Lung (tissue), 11 donors: ENCODE measurements at regions not wholly inside any gene's neighbourhood (a gene's known extent, or its start where the extent isn't known, plus 50 kb on each side); places are given as distances from the start of the nearest gene placed in this dataset.

Experiments
- ATAC-seq: fragments of 200-7000 bp; cut with Tn5 transposase; one replicate; pipeline ENCODE4 v1.9.1; 2020; ENCODE audit warnings: moderate number of reproducible peaks; ENCODE audit not compliant: insufficient read depth, low FRiP score
- DNase-seq, 3 donors: peaks; one replicate each; pipeline ENCODE4 v3.0.0-alpha.2; 2013 to 2017
- H3K27ac ChIP-seq, 2 donors: one replicate each; pipeline ENCODE4 v1.5.1; 2013; ENCODE audit warnings: mild to moderate bottlenecking in 2 of 2, moderate library complexity in 2 of 2, control low read depth in 1 of 2, inconsistent platforms in 1 of 2, low read depth in 1 of 2, low read length in 1 of 2
- H3K27me3 ChIP-seq, 3 donors: one replicate each; pipeline ENCODE4 v1.5.1; 2013; ENCODE audit warnings: low read length in 2 of 3; ENCODE audit not compliant: control insufficient read depth in 3 of 3, insufficient read depth in 3 of 3
- H3K36me3 ChIP-seq, 4 donors: one replicate each; pipeline ENCODE4 v1.5.1; 2013; ENCODE audit warnings: low read length in 4 of 4, mild to moderate bottlenecking in 1 of 4, moderate library complexity in 1 of 4; ENCODE audit not compliant: control insufficient read depth in 4 of 4, insufficient read depth in 4 of 4
- H3K4me1 ChIP-seq, 5 donors: one replicate each; pipeline ENCODE4 v1.5.1; 2013; ENCODE audit warnings: low read length in 5 of 5, mild to moderate bottlenecking in 2 of 5, moderate library complexity in 1 of 5; ENCODE audit not compliant: control insufficient read depth in 5 of 5, insufficient read depth in 5 of 5
- H3K4me3 ChIP-seq: one replicate; pipeline ENCODE4 v1.5.1; 2013; ENCODE audit warnings: mild to moderate bottlenecking, control low read depth, moderate library complexity
- H3K9ac ChIP-seq, 2 donors: one replicate each; pipeline ENCODE4 v1.5.1; 2013; ENCODE audit warnings: low read length in 2 of 2, control low read depth in 1 of 2; ENCODE audit not compliant: insufficient read depth in 1 of 2
- H3K9me3 ChIP-seq, 4 donors: one replicate each; pipeline ENCODE4 v1.5.1; 2013; ENCODE audit warnings: low read length in 3 of 4, mild to moderate bottlenecking in 1 of 4, moderate library complexity in 1 of 4; ENCODE audit not compliant: control insufficient read depth in 4 of 4, insufficient read depth in 3 of 4
- CTCF ChIP-seq: IDR thresholded peaks from 2 replicates; pipeline ENCODE4 v1.5.1; 2012; ENCODE audit warnings: mild to moderate bottlenecking; ENCODE audit errors: control extremely low read depth, extremely low read depth
- WGBS, 2 donors: extraction: QIAGEN DNeasy Blood & Tissue Kit; methylation state at CpG; one replicate each; pipeline ENCODE4 v1.1.7; 2013; 5-methylcytosine and 5-hydroxymethylcytosine counted together
- donor health status: control.
- donor health status: control.
- donor health status: Bipolar disorder and iron deficiency.
- donor health status: healthy.
- donor health status: DM: yes; HTN: yes; CAD: no.

- WGBS, 2 donors = 12 to 13% methylated on average over 7 of the region's 7 CpGs
- no peaks in the 10 kb centered on the region for H3K36me3 ChIP-seq
- peaks cover 0 to 12% (median 3%) of the 10 kb centered on the region in 5 donors for H3K4me1 ChIP-seq
- ATAC-seq (no peak), DNase-seq (no peak)
- H3K9ac ChIP-seq = no peak overlapping the region
- peaks cover 0 to 6% (median 0%) of the 10 kb centered on the region in 4 donors for H3K9me3 ChIP-seq
- H3K4me3 ChIP-seq = no peak overlapping the region
- H3K27ac ChIP-seq = no peak overlapping the region
- peaks cover 12 to 66% (median 65%) of the 10 kb centered on the region in 3 donors for H3K27me3 ChIP-seq
- TF ChIP-seq CTCF = no peak
Observed at GRCh38 chr20:56929606-56930005, 300.5 kb downstream of the TFAP2C start.

- H3K4me1 ChIP-seq = peaks cover 0 to under 1% (median 0%) of the 10 kb centered on the region in 5 donors
- no peak overlapping the region for H3K27ac ChIP-seq
- DNase-seq (no peak), ATAC-seq (no peak)
- H3K4me3 ChIP-seq = no peak overlapping the region
- no peak for TF ChIP-seq CTCF
- H3K9ac ChIP-seq = no peak overlapping the region
- WGBS, 2 donors = 78 to 79% methylated on average over 6 of the region's 6 CpGs
- H3K9me3 ChIP-seq = peaks cover 0 to 6% (median 0%) of the 10 kb centered on the region in 4 donors
- H3K27me3 ChIP-seq = peaks cover 4 to 55% (median 54%) of the 10 kb centered on the region in 3 donors
- no peaks in the 10 kb centered on the region for H3K36me3 ChIP-seq
Observed at GRCh38 chr20:56930876-56931275, 301.8 kb downstream of the TFAP2C start.

GRCh38 chr20:56932575-56933330 lies 303.6 kb downstream of the TFAP2C start:
- TF ChIP-seq CTCF = no peak
- no peak overlapping the region for H3K4me3 ChIP-seq
- H3K27ac ChIP-seq = no peak overlapping the region
- no peaks in the 10 kb centered on the region for H3K4me1 ChIP-seq
- H3K36me3 ChIP-seq = no peaks in the 10 kb centered on the region
- 90 to 93% methylated on average over 6 of the region's 6 CpGs for WGBS, 2 donors
- H3K9me3 ChIP-seq = peaks cover 0 to 6% (median 0%) of the 10 kb centered on the region in 4 donors
- DNase-seq = no peak
- ATAC-seq = no peak
- H3K27me3 ChIP-seq = peaks cover 2 to 39% (median 35%) of the 10 kb centered on the region in 3 donors
- H3K9ac ChIP-seq = no peak overlapping the region
